ENCODE measurements at regions not wholly inside any gene's neighbourhood (a gene's known extent, or its start where the extent isn't known, plus 50 kb on each side); places are given as distances from the start of the nearest gene placed in this dataset.

DNA sequence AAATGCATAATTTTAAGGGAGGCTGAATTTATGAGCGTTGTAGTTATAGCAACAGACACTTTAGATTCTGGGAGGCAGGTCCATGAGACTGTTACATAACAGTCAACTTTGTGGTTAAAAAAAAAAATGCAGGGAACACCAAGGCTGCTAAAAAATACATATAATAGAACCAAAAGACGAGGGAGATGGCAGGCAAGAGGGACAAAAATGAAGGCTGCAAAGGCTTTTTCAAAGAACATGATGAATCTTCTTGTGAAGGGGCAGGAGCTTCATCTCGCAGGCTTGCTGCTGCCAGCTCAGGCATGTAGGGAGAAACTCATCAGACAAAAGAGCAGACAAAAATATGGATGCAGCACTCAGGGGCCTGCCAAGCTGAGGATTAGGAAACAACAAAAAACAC lies 243.9 kb downstream of the SHQ1 start:
- Mint-ChIP-seq H3K4me3 (no peak overlapping the region), H3K36me3 (no peaks in the 10 kb centered on the region), H3K4me1 (no peaks in the 10 kb centered on the region), H3K9me3 (no peaks in the 10 kb centered on the region), H3K27ac (no peak overlapping the region), H3K27me3 (peaks cover 6 to 12% of the 10 kb centered on the region in 2 donors)
- Histone ChIP-seq H3K27ac (ENCODE audit: low read depth, low read length) (no peak overlapping the region), H3K36me3 (ENCODE audit: insufficient read depth, low read length) (no peaks in the 10 kb centered on the region), H3K4me1 (ENCODE audit: insufficient read depth, low read length) (no peaks in the 10 kb centered on the region), H3K9me3 (ENCODE audit: low read length) (no peaks in the 10 kb centered on the region), H3K4me3 (ENCODE audit: low read length) (no peak overlapping the region), H3K27me3 (ENCODE audit: insufficient read depth, low read length, poor library complexity, severe bottlenecking) (peaks cover 4% of the 10 kb centered on the region)
- CTCF ChIA-PET, result no interaction called here
- POLR2A ChIA-PET, result no interaction called here
- no peak for DNase-seq

- H3K27me3 ChIP-seq (ENCODE audit: insufficient read depth, low read length, poor library complexity, severe bottlenecking), result no peaks in the 10 kb centered on the region
- Mint-ChIP-seq H3K9me3 (peaks cover 0 to 2% (median 0%) of the 10 kb centered on the region in 5 donors), H3K27ac (no peak overlapping the region), H3K36me3 (no peaks in the 10 kb centered on the region), H3K4me3 (no peak overlapping the region), H3K4me1 (no peaks in the 10 kb centered on the region), H3K27me3 (peaks cover 6 to 16% of the 10 kb centered on the region in 2 donors)
- no peak for DNase-seq
- H3K4me1 ChIP-seq (ENCODE audit: insufficient read depth, low read length), result no peaks in the 10 kb centered on the region
- ChIA-PET CTCF (no interaction called here), POLR2A (no interaction called here)
- H3K36me3 ChIP-seq (ENCODE audit: insufficient read depth, low read length), result no peaks in the 10 kb centered on the region
- no peaks in the 10 kb centered on the region for H3K9me3 ChIP-seq (ENCODE audit: low read length)
- no peak overlapping the region for H3K4me3 ChIP-seq (ENCODE audit: low read length)
- no peak overlapping the region for H3K27ac ChIP-seq (ENCODE audit: low read depth, low read length)
Observed at GRCh38 chr3:72601983-72602750, 246.1 kb downstream of the SHQ1 start.

GRCh38 chr3:72601060-72601459 lies 247.2 kb downstream of the SHQ1 start:
- Mint-ChIP-seq H3K4me3 (no peak overlapping the region), H3K9me3 (peaks cover 0 to 2% (median 0%) of the 10 kb centered on the region in 5 donors), H3K4me1 (no peaks in the 10 kb centered on the region), H3K27me3 (peaks cover 6 to 16% of the 10 kb centered on the region in 2 donors), H3K36me3 (no peaks in the 10 kb centered on the region), H3K27ac (no peak overlapping the region)
- Histone ChIP-seq H3K9me3 (ENCODE audit: low read length) (no peaks in the 10 kb centered on the region), H3K27me3 (ENCODE audit: insufficient read depth, low read length, poor library complexity, severe bottlenecking) (no peaks in the 10 kb centered on the region), H3K4me3 (ENCODE audit: low read length) (no peak overlapping the region), H3K27ac (ENCODE audit: low read depth, low read length) (no peak overlapping the region), H3K4me1 (ENCODE audit: insufficient read depth, low read length) (no peaks in the 10 kb centered on the region), H3K36me3 (ENCODE audit: insufficient read depth, low read length) (no peaks in the 10 kb centered on the region)
- no peak for DNase-seq
- CTCF ChIA-PET, result no interaction called here
- POLR2A ChIA-PET, result no interaction called here

GRCh38 chr3:72597756-72598195 lies 250.5 kb downstream of the SHQ1 start:
- H3K36me3 Mint-ChIP-seq, result no peaks in the 10 kb centered on the region
- POLR2A ChIA-PET, result no interaction called here
- Histone ChIP-seq H3K27me3 (ENCODE audit: insufficient read depth, low read length, poor library complexity, severe bottlenecking) (no peaks in the 10 kb centered on the region), H3K4me1 (ENCODE audit: insufficient read depth, low read length) (no peaks in the 10 kb centered on the region), H3K9me3 (ENCODE audit: low read length) (no peaks in the 10 kb centered on the region), H3K36me3 (ENCODE audit: insufficient read depth, low read length) (no peaks in the 10 kb centered on the region), H3K4me3 (ENCODE audit: low read length) (no peak overlapping the region), H3K27ac (ENCODE audit: low read depth, low read length) (no peak overlapping the region)
- no peaks in the 10 kb centered on the region for H3K4me1 Mint-ChIP-seq
- no peak overlapping the region for H3K27ac Mint-ChIP-seq
- no peak for DNase-seq
- H3K27me3 Mint-ChIP-seq, result peaks cover 2 to 11% of the 10 kb centered on the region in 2 donors
- peaks cover 0 to 2% (median 0%) of the 10 kb centered on the region in 5 donors for H3K9me3 Mint-ChIP-seq
- no peak overlapping the region for H3K4me3 Mint-ChIP-seq
- CTCF ChIA-PET, result no interaction called here

GRCh38 chr3:72597043-72597442 lies 251.2 kb downstream of the SHQ1 start:
- CTCF ChIA-PET, result no interaction called here
- POLR2A ChIA-PET, result no interaction called here
- H3K4me3 Mint-ChIP-seq, result no peak overlapping the region

DNA sequence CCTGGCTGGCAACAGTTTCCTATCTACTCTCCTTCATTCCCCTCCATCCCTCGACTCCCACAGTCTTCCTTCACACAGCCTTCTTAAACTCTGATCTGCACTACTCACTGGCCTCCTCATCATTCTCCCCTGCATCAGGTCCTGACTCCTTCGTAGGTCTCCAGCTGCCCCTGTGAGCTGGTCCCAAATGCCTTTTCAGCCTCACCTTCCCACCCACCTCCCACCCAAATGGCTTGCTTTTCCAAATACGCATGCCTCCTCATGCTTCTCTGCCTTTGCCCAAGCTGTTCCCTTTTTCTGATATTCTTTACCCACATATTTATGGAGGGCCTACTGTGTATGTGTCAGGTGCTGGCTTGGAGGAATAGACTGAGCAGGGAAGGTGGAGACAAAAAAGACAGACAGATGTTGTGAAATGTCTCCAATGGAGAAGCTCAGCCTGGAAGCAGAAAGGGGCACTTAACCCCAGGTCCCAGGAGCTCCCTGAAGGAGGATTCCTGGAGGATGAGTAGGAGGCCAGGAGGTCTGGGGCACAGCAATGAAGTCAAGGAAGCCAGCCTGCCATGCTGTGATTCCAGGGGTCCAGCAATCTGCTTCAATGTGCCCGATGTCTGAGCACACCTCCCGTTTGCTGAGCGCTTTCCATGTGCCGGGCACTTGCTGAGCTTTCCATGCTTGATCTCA lies 252.2 kb downstream of the SHQ1 start:
- DNase-seq, result no peak
- Histone ChIP-seq H3K9me3 (ENCODE audit: low read length) (no peaks in the 10 kb centered on the region), H3K27me3 (ENCODE audit: insufficient read depth, low read length, poor library complexity, severe bottlenecking) (no peaks in the 10 kb centered on the region), H3K36me3 (ENCODE audit: insufficient read depth, low read length) (no peaks in the 10 kb centered on the region), H3K4me3 (ENCODE audit: low read length) (no peak overlapping the region), H3K4me1 (ENCODE audit: insufficient read depth, low read length) (no peaks in the 10 kb centered on the region), H3K27ac (ENCODE audit: low read depth, low read length) (no peak overlapping the region)
- Mint-ChIP-seq H3K27ac (no peak overlapping the region), H3K36me3 (no peaks in the 10 kb centered on the region), H3K4me3 (no peak overlapping the region), H3K4me1 (no peaks in the 10 kb centered on the region), H3K27me3 (peaks cover 3 to 8% of the 10 kb centered on the region in 2 donors), H3K9me3 (peaks cover 0 to 2% (median 0%) of the 10 kb centered on the region in 5 donors)
- POLR2A ChIA-PET, result no interaction called here
- CTCF ChIA-PET, result no interaction called here

More at GRCh38 chr3:72597043-72597442, 251.2 kb downstream of the SHQ1 start:
- H3K9me3 ChIP-seq (ENCODE audit: low read length), result no peaks in the 10 kb centered on the region
- no peak for DNase-seq
- Mint-ChIP-seq H3K27ac (no peak overlapping the region), H3K36me3 (no peaks in the 10 kb centered on the region), H3K27me3 (peaks cover 2 to 8% of the 10 kb centered on the region in 2 donors), H3K9me3 (peaks cover 0 to 2% (median 0%) of the 10 kb centered on the region in 5 donors), H3K4me1 (no peaks in the 10 kb centered on the region)
- H3K27ac ChIP-seq (ENCODE audit: low read depth, low read length), result no peak overlapping the region
- no peak overlapping the region for H3K4me3 ChIP-seq (ENCODE audit: low read length)
- H3K36me3 ChIP-seq (ENCODE audit: insufficient read depth, low read length), result no peaks in the 10 kb centered on the region
- H3K4me1 ChIP-seq (ENCODE audit: insufficient read depth, low read length), result no peaks in the 10 kb centered on the region
- H3K27me3 ChIP-seq (ENCODE audit: insufficient read depth, low read length, poor library complexity, severe bottlenecking), result no peaks in the 10 kb centered on the region

GRCh38 chr3:72595376-72595775 lies 252.9 kb downstream of the SHQ1 start:
- H3K36me3 Mint-ChIP-seq, result no peaks in the 10 kb centered on the region
- H3K27me3 Mint-ChIP-seq, result peaks cover 3 to 8% of the 10 kb centered on the region in 2 donors
- H3K27me3 ChIP-seq (ENCODE audit: insufficient read depth, low read length, poor library complexity, severe bottlenecking), result no peaks in the 10 kb centered on the region
- no peak overlapping the region for H3K27ac Mint-ChIP-seq
- no peak overlapping the region for H3K4me3 ChIP-seq (ENCODE audit: low read length)
- CTCF ChIA-PET, result no interaction called here
- DNase-seq, result no peak
- peaks cover 0 to 2% (median 0%) of the 10 kb centered on the region in 5 donors for H3K9me3 Mint-ChIP-seq
- H3K9me3 ChIP-seq (ENCODE audit: low read length), result no peaks in the 10 kb centered on the region
- H3K27ac ChIP-seq (ENCODE audit: low read depth, low read length), result no peak overlapping the region
- H3K36me3 ChIP-seq (ENCODE audit: insufficient read depth, low read length), result no peaks in the 10 kb centered on the region
- H3K4me3 Mint-ChIP-seq, result no peak overlapping the region
- POLR2A ChIA-PET, result no interaction called here
- no peaks in the 10 kb centered on the region for H3K4me1 Mint-ChIP-seq
- H3K4me1 ChIP-seq (ENCODE audit: insufficient read depth, low read length), result no peaks in the 10 kb centered on the region

DNA sequence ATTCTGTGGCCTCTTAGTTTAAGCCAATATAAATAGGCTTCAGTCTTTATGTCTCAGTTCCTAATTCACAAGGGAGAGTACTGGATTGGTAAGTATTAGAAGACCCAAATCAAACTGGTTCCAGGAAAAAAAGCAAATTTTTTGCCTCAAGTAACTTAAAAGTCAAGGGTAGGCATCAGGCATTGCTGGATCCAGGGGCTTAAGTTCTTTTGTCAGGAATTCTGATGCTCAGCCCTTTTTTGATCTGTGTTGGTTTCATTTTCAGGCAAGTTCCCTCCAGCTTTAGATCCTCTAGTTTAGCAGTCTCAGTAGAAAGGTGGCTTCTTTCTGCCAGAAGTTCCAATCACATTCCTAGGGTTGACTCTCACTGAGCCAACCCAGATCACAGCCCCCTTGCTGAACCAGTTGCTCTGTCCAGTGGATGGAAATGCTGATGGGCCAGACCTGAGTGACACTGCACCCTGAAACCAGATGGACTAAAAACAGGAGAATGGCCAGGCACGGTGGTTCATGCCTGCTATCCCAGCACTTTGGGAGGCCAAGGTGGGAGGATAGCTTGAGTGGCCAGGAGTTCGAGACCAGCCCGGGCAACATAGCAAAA lies 253.5 kb downstream of the SHQ1 start:
- Histone ChIP-seq H3K4me3 (ENCODE audit: low read length) (no peak overlapping the region), H3K27ac (ENCODE audit: low read depth, low read length) (no peak overlapping the region), H3K36me3 (ENCODE audit: insufficient read depth, low read length) (no peaks in the 10 kb centered on the region), H3K9me3 (ENCODE audit: low read length) (no peaks in the 10 kb centered on the region), H3K27me3 (ENCODE audit: insufficient read depth, low read length, poor library complexity, severe bottlenecking) (no peaks in the 10 kb centered on the region), H3K4me1 (ENCODE audit: insufficient read depth, low read length) (no peaks in the 10 kb centered on the region)
- Mint-ChIP-seq H3K36me3 (no peaks in the 10 kb centered on the region), H3K9me3 (peaks cover 0 to 2% (median 0%) of the 10 kb centered on the region in 5 donors), H3K4me3 (no peak overlapping the region), H3K27me3 (peaks cover 3 to 8% of the 10 kb centered on the region in 2 donors), H3K27ac (peak overlapping the region in 1 of 8 donors; percentile 68), H3K4me1 (no peaks in the 10 kb centered on the region)
- no peak for DNase-seq
- CTCF ChIA-PET, result no interaction called here
- POLR2A ChIA-PET, result no interaction called here
